GM12875 (cell line): ENCODE measurements at regions not wholly inside any gene's neighbourhood (a gene's known extent, or its start where the extent isn't known, plus 50 kb on each side); places are given as distances from the start of the nearest gene placed in this dataset.

Source experiments
- H3K4me3 ChIP-seq: one replicate; pipeline ENCODE4 v1.5.1; 2011; ENCODE audit warnings: low read depth, low read length, control low read depth
- CTCF ChIP-seq: IDR thresholded peaks from 2 replicates; pipeline ENCODE4 v1.5.1; 2011; ENCODE audit warnings: low read depth, mild to moderate bottlenecking, control low read depth, inconsistent platforms, low read length, moderate library complexity, borderline replicate concordance; ENCODE audit not compliant: insufficient read depth

GRCh38 chr6:14455427-14455826 lies 337.9 kb downstream of the CD83 start:
- no peak overlapping the region for H3K4me3 ChIP-seq
- no peak for TF ChIP-seq CTCF

- H3K4me3 ChIP-seq: no peak overlapping the region
- no peak for TF ChIP-seq CTCF
These were observed 338.5 kb downstream of the CD83 start for GRCh38 chr6:14455876-14456648.

GRCh38 chr6:14456941-14457340 lies 339.4 kb downstream of the CD83 start:
- TF ChIP-seq CTCF: no peak
- no peak overlapping the region for H3K4me3 ChIP-seq

GRCh38 chr6:14458669-14459266 lies 341.2 kb downstream of the CD83 start:
- no peak overlapping the region for H3K4me3 ChIP-seq
- no peak for TF ChIP-seq CTCF

- no peak overlapping the region for H3K4me3 ChIP-seq
- TF ChIP-seq CTCF: no peak
These were observed 341.7 kb downstream of the CD83 start for GRCh38 chr6:14459315-14459714.

- H3K4me3 ChIP-seq: no peak overlapping the region
- TF ChIP-seq CTCF: no peak
These were observed 343.0 kb downstream of the CD83 start for GRCh38 chr6:14460556-14460955.

- no peak overlapping the region for H3K4me3 ChIP-seq
- no peak for TF ChIP-seq CTCF
These were observed 344.6 kb downstream of the CD83 start for GRCh38 chr6:14462135-14462534.
